ENCODE measurements at regions not wholly inside any gene's neighbourhood (a gene's known extent, or its start where the extent isn't known, plus 50 kb on each side); places are given as distances from the start of the nearest gene placed in this dataset.
"Not testable (repeated sequence)": the region's sequence is repeated elsewhere in the genome, so short reads cannot be mapped to it uniquely, and the experiment has no call there.

GRCh38 chr5:12208366-12209100, 304.3 kb upstream of the CTNND2 start:
- in situ Hi-C loops (cut with HindIII; ENCODE audit: low sequenced_read_pairs): no loop called here

GRCh38 chr5:12204761-12205160, 300.5 kb upstream of the CTNND2 start:
- in situ Hi-C loops (cut with HindIII; ENCODE audit: low sequenced_read_pairs): no loop called here

GRCh38 chr5:12193536-12193935, 289.3 kb upstream of the CTNND2 start:
- in situ Hi-C loops (cut with HindIII; ENCODE audit: low sequenced_read_pairs): no loop called here

- in situ Hi-C loops (cut with HindIII; ENCODE audit: low sequenced_read_pairs): no loop called here
Measured at GRCh38 chr5:12183003-12183402, 278.8 kb upstream of the CTNND2 start.

- in situ Hi-C loops (cut with HindIII; ENCODE audit: low sequenced_read_pairs): no loop called here
Measured at GRCh38 chr5:12177851-12178250, 273.6 kb upstream of the CTNND2 start.

- in situ Hi-C loops (cut with HindIII; ENCODE audit: low sequenced_read_pairs): no loop called here
Measured at GRCh38 chr5:12177225-12177624, 273.0 kb upstream of the CTNND2 start.

- in situ Hi-C loops (cut with HindIII; ENCODE audit: low sequenced_read_pairs): no loop called here
Measured at GRCh38 chr5:12175914-12176585, 271.8 kb upstream of the CTNND2 start.

- in situ Hi-C loops (cut with HindIII; ENCODE audit: low sequenced_read_pairs): no loop called here
Measured at GRCh38 chr5:12174734-12175133, 270.5 kb upstream of the CTNND2 start.

GRCh38 chr5:12169536-12169935, 265.3 kb upstream of the CTNND2 start:
- in situ Hi-C loops (cut with HindIII; ENCODE audit: low sequenced_read_pairs): no loop called here

- in situ Hi-C loops (cut with HindIII; ENCODE audit: low sequenced_read_pairs): no loop called here
Measured at GRCh38 chr5:12162863-12163262, 258.6 kb upstream of the CTNND2 start.

- in situ Hi-C loops (cut with HindIII; ENCODE audit: low sequenced_read_pairs): no loop called here
Measured at GRCh38 chr5:12147513-12147912, 243.3 kb upstream of the CTNND2 start.

- in situ Hi-C loops (cut with HindIII; ENCODE audit: low sequenced_read_pairs): no loop called here
Measured at GRCh38 chr5:12141496-12141895, 237.2 kb upstream of the CTNND2 start.

GRCh38 chr5:12133520-12133919, 229.3 kb upstream of the CTNND2 start:
- in situ Hi-C loops (cut with HindIII; ENCODE audit: low sequenced_read_pairs): no loop called here

- in situ Hi-C loops (cut with HindIII; ENCODE audit: low sequenced_read_pairs): not testable (repeated sequence)
Measured at GRCh38 chr5:12131020-12131419, 226.8 kb upstream of the CTNND2 start.

GRCh38 chr5:12125895-12126294, 221.6 kb upstream of the CTNND2 start:
- in situ Hi-C loops (cut with HindIII; ENCODE audit: low sequenced_read_pairs): no loop called here

GRCh38 chr5:12119657-12120056, 215.4 kb upstream of the CTNND2 start:
- in situ Hi-C loops (cut with HindIII; ENCODE audit: low sequenced_read_pairs): no loop called here

GRCh38 chr5:12114075-12114474, 209.8 kb upstream of the CTNND2 start:
- in situ Hi-C loops (cut with HindIII; ENCODE audit: low sequenced_read_pairs): no loop called here

GRCh38 chr5:12113062-12113461, 208.8 kb upstream of the CTNND2 start:
- in situ Hi-C loops (cut with HindIII; ENCODE audit: low sequenced_read_pairs): no loop called here

- in situ Hi-C loops (cut with HindIII; ENCODE audit: low sequenced_read_pairs): no loop called here
Measured at GRCh38 chr5:12111261-12111660, 207.0 kb upstream of the CTNND2 start.

- in situ Hi-C loops (cut with HindIII; ENCODE audit: low sequenced_read_pairs): no loop called here
Measured at GRCh38 chr5:12110629-12111028, 206.4 kb upstream of the CTNND2 start.

- in situ Hi-C loops (cut with HindIII; ENCODE audit: low sequenced_read_pairs): no loop called here
Measured at GRCh38 chr5:12109075-12109688, 204.9 kb upstream of the CTNND2 start.

GRCh38 chr5:12102151-12102550, 197.9 kb upstream of the CTNND2 start:
- in situ Hi-C loops (cut with HindIII; ENCODE audit: low sequenced_read_pairs): no loop called here
